ENCODE measurements at regions not wholly inside any gene's neighbourhood (a gene's known extent, or its start where the extent isn't known, plus 50 kb on each side); places are given as distances from the start of the nearest gene placed in this dataset.

- TF ChIP-seq EP300 (IDR thresholded peaks at IDR 0.05) (no peak), CTCF (IDR thresholded peaks at IDR 0.05) (no peak)
Observed at GRCh38 chr6:6479785-6480184, 108.7 kb upstream of the LY86 start.
